ENCODE measurements at regions not wholly inside any gene's neighbourhood (a gene's known extent, or its start where the extent isn't known, plus 50 kb on each side); places are given as distances from the start of the nearest gene placed in this dataset.

- H3K9me3 ChIP-seq = no peaks in the 10 kb centered on the region
- no peaks in the 10 kb centered on the region for H3K36me3 ChIP-seq (ENCODE audit: insufficient read depth in 1 of 2, low read depth in 1 of 2)
- H3K4me3 ChIP-seq = no peak overlapping the region
- no peaks in the 10 kb centered on the region for H3K27me3 ChIP-seq (ENCODE audit: insufficient read depth in 3 of 3, low read length in 2 of 3)
- no peak for TF ChIP-seq CTCF (IDR thresholded peaks at IDR 0.05)
- no peak overlapping the region for H3K27ac ChIP-seq
- intact Hi-C loops (cut with DNase I) = no loop called here
- WGBS, 3 donors = 86 to 91% (median 87%) methylated on average over 1 of the region's 1 CpG
- ATAC-seq (no peak), DNase-seq (no peak)
- no peaks in the 10 kb centered on the region for H3K4me1 ChIP-seq
Measured at GRCh38 chr13:83355041-83355440, 527.2 kb downstream of the SLITRK1 start.

- no peaks in the 10 kb centered on the region for H3K9me3 ChIP-seq
- ATAC-seq (no peak), DNase-seq (no peak)
- H3K4me1 ChIP-seq = no peaks in the 10 kb centered on the region
- WGBS, 3 donors = 56 to 76% (median 66%) methylated on average over 1 of the region's 1 CpG
- intact Hi-C loops (cut with DNase I) = no loop called here
- no peak overlapping the region for H3K4me3 ChIP-seq
- no peaks in the 10 kb centered on the region for H3K36me3 ChIP-seq (ENCODE audit: insufficient read depth in 1 of 2, low read depth in 1 of 2)
- TF ChIP-seq CTCF (IDR thresholded peaks at IDR 0.05) = no peak
- H3K27me3 ChIP-seq (ENCODE audit: insufficient read depth in 3 of 3, low read length in 2 of 3) = no peaks in the 10 kb centered on the region
- H3K27ac ChIP-seq = no peak overlapping the region
Measured at GRCh38 chr13:83352391-83352790, 529.9 kb downstream of the SLITRK1 start.

GRCh38 chr13:83350569-83350968, 531.7 kb downstream of the SLITRK1 start:
- no peak overlapping the region for H3K4me3 ChIP-seq
- WGBS, 3 donors = 77 to 79% (median 78%) methylated on average over 2 of the region's 2 CpGs
- intact Hi-C loops (cut with DNase I) = no loop called here
- ATAC-seq = no peak
- H3K4me1 ChIP-seq = no peaks in the 10 kb centered on the region
- DNase-seq = no peak
- H3K36me3 ChIP-seq (ENCODE audit: insufficient read depth in 1 of 2, low read depth in 1 of 2) = no peaks in the 10 kb centered on the region
- H3K9me3 ChIP-seq = no peaks in the 10 kb centered on the region
- no peaks in the 10 kb centered on the region for H3K27me3 ChIP-seq (ENCODE audit: insufficient read depth in 3 of 3, low read length in 2 of 3)
- no peak overlapping the region for H3K27ac ChIP-seq
- TF ChIP-seq CTCF (IDR thresholded peaks at IDR 0.05) = no peak

- H3K4me3 ChIP-seq = no peak overlapping the region
- TF ChIP-seq CTCF (IDR thresholded peaks at IDR 0.05) = no peak
- ATAC-seq = no peak
Measured at GRCh38 chr13:83344518-83344917, 537.8 kb downstream of the SLITRK1 start.

GRCh38 chr13:83340170-83340569, 542.1 kb downstream of the SLITRK1 start:
- intact Hi-C loops (cut with DNase I) = no loop called here
- Histone ChIP-seq H3K36me3 (ENCODE audit: insufficient read depth in 1 of 2, low read depth in 1 of 2) (no peaks in the 10 kb centered on the region), H3K4me3 (no peak overlapping the region), H3K9me3 (no peaks in the 10 kb centered on the region), H3K27ac (no peak overlapping the region), H3K27me3 (ENCODE audit: insufficient read depth in 3 of 3, low read length in 2 of 3) (no peaks in the 10 kb centered on the region), H3K4me1 (no peaks in the 10 kb centered on the region)
- ATAC-seq (no peak), DNase-seq (no peak)
- TF ChIP-seq CTCF (IDR thresholded peaks at IDR 0.05) = no peak
- WGBS, 3 donors = 70 to 86% (median 82%) methylated on average over 2 of the region's 2 CpGs

More at GRCh38 chr13:83344518-83344917, 537.8 kb downstream of the SLITRK1 start:
- 80 to 91% (median 90%) methylated on average over 2 of the region's 2 CpGs for WGBS, 3 donors
- intact Hi-C loops (cut with DNase I) = no loop called here
- no peak for DNase-seq
- H3K4me1 ChIP-seq = no peaks in the 10 kb centered on the region
- no peak overlapping the region for H3K27ac ChIP-seq
- H3K36me3 ChIP-seq (ENCODE audit: insufficient read depth in 1 of 2, low read depth in 1 of 2) = no peaks in the 10 kb centered on the region
- H3K9me3 ChIP-seq = no peaks in the 10 kb centered on the region
- H3K27me3 ChIP-seq (ENCODE audit: insufficient read depth in 3 of 3, low read length in 2 of 3) = no peaks in the 10 kb centered on the region
